ENCODE measurements at regions not wholly inside any gene's neighbourhood (a gene's known extent, or its start where the extent isn't known, plus 50 kb on each side); places are given as distances from the start of the nearest gene placed in this dataset.

GRCh38 chr4:45865781-45866180 lies 258.1 kb downstream of the GABRG1 start:
- no peak for TF ChIP-seq TCF12 (IDR thresholded peaks at IDR 0.05; ENCODE audit: low read depth)
- TF ChIP-seq ZBTB7A (IDR thresholded peaks at IDR 0.05; ENCODE audit: low read depth): no peak
- TF ChIP-seq TAF1 (IDR thresholded peaks at IDR 0.05; ENCODE audit: low read depth): no peak
- no peak for TF ChIP-seq RAD21 (IDR thresholded peaks at IDR 0.05; ENCODE audit: low read depth)
- no peak for TF ChIP-seq EGR1 (IDR thresholded peaks at IDR 0.05)
- no peak for TF ChIP-seq MAX (IDR thresholded peaks at IDR 0.05)

Data from Ishikawa (cell line).